Stimulated activated CD4-positive, alpha-beta T cell treated with anti-CD3 and anti-CD28 coated beads, Interleukin-1b, Interleukin-23, amount 100 ng/mL, for 4 hours (primary cell): ENCODE measurements at regions not wholly inside any gene's neighbourhood (a gene's known extent, or its start where the extent isn't known, plus 50 kb on each side); places are given as distances from the start of the nearest gene placed in this dataset.
"Not testable (repeated sequence)": the region's sequence is repeated elsewhere in the genome, so short reads cannot be mapped to it uniquely, and the experiment has no call there.

ENCODE experiments used
- DNase-seq, 2 donors: peaks; one replicate each; pipeline ENCODE4 v3.0.0-alpha.2; 2020; ENCODE audit warnings: low read depth in 2 of 2

- no peak for DNase-seq
These were observed 110.2 kb upstream of the EGFLAM start for GRCh38 chr5:38148021-38148625.

DNA sequence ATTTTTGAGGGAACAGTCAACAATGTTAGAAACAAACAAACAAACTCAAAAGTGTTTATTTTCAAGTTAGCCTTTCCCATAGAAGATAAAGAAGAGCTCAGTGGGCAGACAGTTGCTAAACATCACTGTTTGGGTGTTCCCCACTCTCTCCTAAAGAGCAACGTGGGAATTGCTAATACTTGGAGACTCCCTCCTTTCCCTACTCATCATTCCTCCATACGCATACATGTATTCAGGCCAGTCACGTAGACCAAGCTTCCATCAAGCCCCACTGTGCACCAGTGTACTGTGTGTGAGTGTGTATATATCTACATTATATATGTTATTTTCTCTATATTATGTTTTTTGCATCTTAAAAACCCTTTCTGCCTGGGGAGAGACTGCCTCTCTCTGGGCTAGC is 115.0 kb upstream of the EGFLAM start:
- no peak for DNase-seq

DNA sequence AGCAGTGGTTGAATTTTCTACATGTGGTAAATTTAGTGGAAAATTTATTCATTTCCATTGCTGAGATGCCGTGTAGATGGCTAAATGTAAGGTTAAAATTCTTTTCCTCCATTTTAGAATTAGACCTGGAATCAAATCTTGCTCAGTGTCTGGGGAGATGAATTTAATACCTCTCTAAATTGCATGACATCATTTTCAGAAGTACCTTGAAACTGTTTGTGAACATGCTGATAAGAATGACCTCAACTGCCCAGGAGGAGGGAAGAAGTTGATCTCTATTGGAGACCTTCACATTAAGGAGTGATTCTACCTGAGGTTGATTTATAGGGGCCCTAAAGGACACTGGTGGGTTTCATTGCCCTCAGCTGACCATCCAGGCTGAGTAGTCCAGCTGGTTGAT is 116.7 kb upstream of the EGFLAM start:
- DNase-seq, result no peak

DNA sequence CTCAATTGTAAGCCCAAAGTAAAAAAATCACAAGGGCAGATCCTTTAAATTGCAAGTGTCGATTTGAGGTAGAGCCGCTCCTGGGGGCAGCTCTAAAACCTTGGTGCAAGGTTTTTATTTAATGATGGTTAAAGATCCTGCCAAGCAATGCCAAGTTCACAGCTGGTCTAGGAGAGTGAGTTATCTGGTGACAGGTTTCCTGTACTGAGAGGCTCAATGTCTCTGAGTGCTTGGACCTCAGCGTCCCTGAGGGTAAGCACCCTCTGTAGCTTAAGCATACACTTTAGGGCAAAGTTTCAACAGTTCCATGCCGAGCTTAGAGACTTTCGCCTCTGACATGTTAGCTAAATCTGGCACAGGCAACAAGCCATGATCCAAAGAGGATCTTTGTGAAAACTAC is 119.8 kb upstream of the EGFLAM start:
- DNase-seq, result no peak

DNA sequence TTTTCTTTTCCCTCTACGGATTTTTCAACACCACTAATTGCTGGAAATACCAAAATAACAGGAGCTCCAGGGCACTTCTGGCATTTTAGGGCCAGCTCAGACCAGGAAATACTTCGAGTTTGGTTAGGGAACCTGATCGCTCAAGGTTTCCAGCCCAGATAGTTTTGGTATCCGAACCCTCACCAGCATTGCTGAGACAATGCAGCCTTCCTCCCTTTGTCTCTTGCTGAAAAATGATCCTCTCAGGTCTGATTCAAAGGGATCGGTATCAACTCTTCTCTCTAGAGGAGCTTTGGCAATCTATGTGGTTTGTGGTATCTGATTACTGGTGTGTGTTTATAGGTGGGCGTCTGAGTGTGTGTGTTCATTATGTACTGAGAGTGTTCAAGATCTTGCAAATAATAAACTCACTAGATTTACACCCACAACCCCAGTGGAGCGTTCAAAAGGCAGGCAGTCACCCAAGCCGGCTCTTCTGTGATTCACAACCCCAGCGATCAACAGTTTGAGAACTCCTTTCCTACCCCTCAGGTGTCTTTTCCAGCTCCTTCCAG is 122.8 kb upstream of the EGFLAM start:
- DNase-seq, result no peak

GRCh38 chr5:38134810-38135209 is 123.5 kb upstream of the EGFLAM start:
- DNase-seq, result no peak

- not testable (repeated sequence) for DNase-seq
These were observed 124.1 kb upstream of the EGFLAM start for GRCh38 chr5:38134294-38134693.

- no peak for DNase-seq
These were observed 126.7 kb upstream of the EGFLAM start for GRCh38 chr5:38131686-38132085.

- no peak for DNase-seq
These were observed 134.0 kb upstream of the EGFLAM start for GRCh38 chr5:38124321-38124720.

- no peak for DNase-seq
These were observed 136.9 kb upstream of the EGFLAM start for GRCh38 chr5:38121420-38121819.

- no peak for DNase-seq
These were observed 138.5 kb upstream of the EGFLAM start for GRCh38 chr5:38119836-38120235.

- no peak for DNase-seq
These were observed 140.4 kb upstream of the EGFLAM start for GRCh38 chr5:38117784-38118479.

- no peak for DNase-seq
These were observed 143.0 kb upstream of the EGFLAM start for GRCh38 chr5:38115318-38115827.

- DNase-seq, result no peak
These were observed 144.5 kb upstream of the EGFLAM start for GRCh38 chr5:38113880-38114279.

- DNase-seq, result no peak
These were observed 144.9 kb upstream of the EGFLAM start for GRCh38 chr5:38113456-38113855.

DNA sequence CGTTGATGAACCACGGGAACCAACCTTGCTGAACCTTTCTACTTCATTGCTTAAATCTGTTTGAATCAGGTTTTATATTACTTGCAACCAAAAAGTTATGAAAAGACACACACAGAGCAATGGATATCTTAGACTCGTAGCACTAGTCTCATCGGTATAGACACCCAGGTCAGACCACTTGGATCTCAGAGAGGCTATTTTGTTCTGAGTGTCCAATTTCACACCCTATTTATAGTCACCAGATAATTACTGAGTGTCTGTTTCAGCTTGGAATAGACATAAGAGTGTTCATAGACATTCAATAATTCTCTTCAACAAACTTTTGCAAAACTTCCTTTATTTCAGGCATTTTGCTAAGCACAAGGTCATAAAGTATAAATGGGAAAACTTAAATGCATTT is 145.4 kb upstream of the EGFLAM start:
- no peak for DNase-seq

GRCh38 chr5:38110130-38110529 is 148.2 kb upstream of the EGFLAM start:
- no peak for DNase-seq

GRCh38 chr5:38107096-38107495 is 151.3 kb upstream of the EGFLAM start:
- no peak for DNase-seq

DNA sequence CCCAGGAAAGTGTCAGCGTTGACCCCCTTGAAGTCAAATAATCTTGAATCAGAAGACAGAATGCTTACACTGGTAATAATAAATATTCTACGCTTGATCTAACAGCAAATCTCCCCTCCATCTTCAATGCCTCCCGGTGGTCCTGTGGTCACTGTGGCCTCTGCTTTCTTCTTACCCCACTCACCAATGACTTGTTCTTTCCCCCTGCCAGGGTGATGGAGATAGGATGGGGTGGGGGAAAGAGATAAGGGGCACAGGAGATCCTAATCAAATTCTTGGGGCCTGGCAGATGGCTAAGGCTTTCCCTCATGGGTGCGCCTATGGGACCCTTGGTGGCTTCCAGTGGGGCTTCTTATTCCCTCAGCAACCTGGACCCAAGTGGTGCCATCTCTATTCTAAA is 152.6 kb upstream of the EGFLAM start:
- no peak for DNase-seq

DNA sequence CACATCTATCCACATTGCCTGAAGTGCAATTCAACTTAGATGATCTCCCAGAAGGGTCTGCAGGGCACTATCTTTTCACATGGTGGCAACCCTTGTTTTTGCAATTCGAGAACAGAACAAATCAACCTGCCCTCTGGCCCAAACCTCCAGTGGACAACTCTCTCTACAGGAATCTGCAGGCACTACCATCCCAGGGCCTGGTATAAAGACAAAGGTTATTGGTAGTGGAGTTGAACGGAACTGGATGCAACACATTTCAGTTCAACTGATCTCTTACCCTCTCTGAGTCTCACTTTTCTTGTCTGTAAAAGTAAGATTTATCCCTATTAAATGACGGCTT is 153.2 kb upstream of the EGFLAM start:
- DNase-seq, result no peak

DNA sequence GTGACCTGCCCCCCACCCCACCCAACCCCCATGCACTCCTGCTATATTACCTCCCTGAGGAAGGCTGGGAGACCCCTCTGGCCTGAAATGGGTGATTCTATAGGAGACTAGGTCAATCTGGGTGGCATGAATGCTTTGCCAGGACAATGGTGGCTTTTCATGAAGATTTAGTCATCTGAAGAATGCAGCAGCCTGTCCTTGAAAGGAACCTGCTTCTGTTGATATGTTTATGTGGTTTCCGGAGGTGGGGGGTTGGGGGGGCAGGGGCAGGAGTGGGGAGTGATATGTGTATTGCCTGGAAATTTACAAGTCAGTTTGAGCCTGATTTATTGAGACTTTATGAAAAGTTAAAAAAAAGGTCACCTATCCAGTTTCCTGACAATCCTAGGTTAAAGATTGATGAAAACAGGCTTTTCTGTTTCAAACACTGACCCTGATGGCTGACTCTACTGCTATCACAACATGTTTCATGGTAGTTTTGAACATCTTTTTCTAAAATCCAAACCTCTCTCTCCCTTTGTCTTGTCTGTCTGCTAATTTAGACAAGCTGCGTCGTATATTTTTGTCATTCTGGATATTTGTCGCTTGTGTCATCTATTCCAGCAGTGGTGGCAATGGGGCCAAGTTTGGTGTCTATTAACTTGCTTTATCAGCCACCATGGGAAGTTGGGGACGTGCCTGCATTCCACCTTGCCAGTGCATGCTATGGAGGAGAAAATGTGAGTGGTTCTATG is 153.7 kb upstream of the EGFLAM start:
- DNase-seq, result no peak

DNA sequence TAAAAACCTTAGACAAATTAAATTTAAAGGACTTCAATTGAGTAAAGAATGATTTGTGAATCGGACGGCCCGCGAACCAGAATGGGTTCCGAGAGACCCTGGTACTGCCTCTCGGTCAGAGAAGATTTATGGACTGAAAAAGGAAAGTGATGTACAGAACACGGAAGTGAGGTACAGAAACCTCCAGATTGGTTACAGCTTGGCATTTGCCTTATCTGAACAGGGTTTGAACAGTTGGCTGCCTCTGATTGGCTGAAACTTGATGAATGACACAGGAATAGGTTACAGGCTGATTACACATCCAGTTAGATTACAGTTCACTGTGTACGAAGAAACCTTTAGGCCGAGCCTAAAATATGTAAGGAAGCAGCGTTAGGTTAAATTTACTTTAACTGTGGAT is 156.5 kb upstream of the EGFLAM start:
- DNase-seq, result no peak
